ENCODE measurements at regions not wholly inside any gene's neighbourhood (a gene's known extent, or its start where the extent isn't known, plus 50 kb on each side); places are given as distances from the start of the nearest gene placed in this dataset.

GRCh38 chr1:244272471-244273261 is 179.0 kb downstream of the ADSS2 start:
- TF ChIP-seq, protein P1, sequence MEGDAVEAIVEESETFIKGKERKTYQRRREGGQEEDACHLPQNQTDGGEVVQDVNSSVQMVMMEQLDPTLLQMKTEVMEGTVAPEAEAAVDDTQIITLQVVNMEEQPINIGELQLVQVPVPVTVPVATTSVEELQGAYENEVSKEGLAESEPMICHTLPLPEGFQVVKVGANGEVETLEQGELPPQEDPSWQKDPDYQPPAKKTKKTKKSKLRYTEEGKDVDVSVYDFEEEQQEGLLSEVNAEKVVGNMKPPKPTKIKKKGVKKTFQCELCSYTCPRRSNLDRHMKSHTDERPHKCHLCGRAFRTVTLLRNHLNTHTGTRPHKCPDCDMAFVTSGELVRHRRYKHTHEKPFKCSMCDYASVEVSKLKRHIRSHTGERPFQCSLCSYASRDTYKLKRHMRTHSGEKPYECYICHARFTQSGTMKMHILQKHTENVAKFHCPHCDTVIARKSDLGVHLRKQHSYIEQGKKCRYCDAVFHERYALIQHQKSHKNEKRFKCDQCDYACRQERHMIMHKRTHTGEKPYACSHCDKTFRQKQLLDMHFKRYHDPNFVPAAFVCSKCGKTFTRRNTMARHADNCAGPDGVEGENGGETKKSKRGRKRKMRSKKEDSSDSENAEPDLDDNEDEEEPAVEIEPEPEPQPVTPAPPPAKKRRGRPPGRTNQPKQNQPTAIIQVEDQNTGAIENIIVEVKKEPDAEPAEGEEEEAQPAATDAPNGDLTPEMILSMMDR (IDR thresholded peaks at IDR 0.05; ENCODE audit: insufficient read depth, low read length, poor library complexity, severe bottlenecking) = peak; percentile 93
- H3K4me3 ChIP-seq (replicated peaks; ENCODE audit: low read depth, low read length) = no peak overlapping the region
- peak; percentile 32 for DNase-seq (ENCODE audit: extremely low read depth, insufficient read length)

GRCh38 chr1:244273262-244273844 is 178.4 kb downstream of the ADSS2 start:
- H3K36me3 ChIP-seq (ENCODE audit: control insufficient read depth, insufficient read depth, low read length) = no peaks in the 10 kb centered on the region
- DNase-seq (ENCODE audit: extremely low read depth, insufficient read length) = no peak
- no peak overlapping the region for H3K4me3 ChIP-seq (replicated peaks; ENCODE audit: low read depth, low read length)
- no peaks in the 10 kb centered on the region for H3K27me3 ChIP-seq (replicated peaks; ENCODE audit: control insufficient read depth, insufficient read depth, low read length)
- TF ChIP-seq, protein P1 (IDR thresholded peaks at IDR 0.05; ENCODE audit: insufficient read depth, low read length, poor library complexity, severe bottlenecking) = no peak

More at GRCh38 chr1:244272471-244273261, 179.0 kb downstream of the ADSS2 start:
- H3K36me3 ChIP-seq (ENCODE audit: control insufficient read depth, insufficient read depth, low read length) = no peaks in the 10 kb centered on the region
- no peaks in the 10 kb centered on the region for H3K27me3 ChIP-seq (replicated peaks; ENCODE audit: control insufficient read depth, insufficient read depth, low read length)

GRCh38 chr1:244273845-244274619 is 177.7 kb downstream of the ADSS2 start:
- TF ChIP-seq, protein P1 (IDR thresholded peaks at IDR 0.05; ENCODE audit: insufficient read depth, low read length, poor library complexity, severe bottlenecking) = no peak
- Histone ChIP-seq H3K36me3 (ENCODE audit: control insufficient read depth, insufficient read depth, low read length) (no peaks in the 10 kb centered on the region), H3K4me3 (replicated peaks; ENCODE audit: low read depth, low read length) (no peak overlapping the region), H3K27me3 (replicated peaks; ENCODE audit: control insufficient read depth, insufficient read depth, low read length) (no peaks in the 10 kb centered on the region)
- DNase-seq (ENCODE audit: extremely low read depth, insufficient read length) = no peak

DNA sequence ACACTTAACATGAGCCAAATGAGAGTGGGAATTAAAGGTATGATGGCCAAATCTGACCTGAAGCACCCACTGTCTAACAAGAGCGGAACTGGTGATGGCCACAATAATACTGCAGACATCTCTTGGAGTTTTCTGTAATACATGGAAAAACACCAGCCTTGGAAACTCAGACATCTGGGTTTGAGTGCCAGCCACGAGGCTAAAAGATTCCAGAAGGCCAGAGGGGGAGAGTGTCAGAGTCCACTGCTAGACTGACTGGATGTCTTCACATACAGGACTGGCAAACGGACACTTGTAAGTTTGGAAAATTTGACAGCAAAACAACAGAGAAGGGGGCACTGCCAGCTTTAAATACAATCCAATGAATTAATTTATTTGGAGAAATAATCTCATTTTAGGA is 175.1 kb downstream of the ADSS2 start:
- DNase-seq (ENCODE audit: extremely low read depth, insufficient read length) = no peak
- Histone ChIP-seq H3K27me3 (replicated peaks; ENCODE audit: control insufficient read depth, insufficient read depth, low read length) (no peaks in the 10 kb centered on the region), H3K36me3 (ENCODE audit: control insufficient read depth, insufficient read depth, low read length) (no peaks in the 10 kb centered on the region), H3K4me3 (replicated peaks; ENCODE audit: low read depth, low read length) (no peak overlapping the region)
- TF ChIP-seq, protein P1 (IDR thresholded peaks at IDR 0.05; ENCODE audit: insufficient read depth, low read length, poor library complexity, severe bottlenecking) = no peak

- DNase-seq (ENCODE audit: extremely low read depth, insufficient read length) = no peak
- H3K27me3 ChIP-seq (replicated peaks; ENCODE audit: control insufficient read depth, insufficient read depth, low read length) = no peaks in the 10 kb centered on the region
- no peaks in the 10 kb centered on the region for H3K36me3 ChIP-seq (ENCODE audit: control insufficient read depth, insufficient read depth, low read length)
- TF ChIP-seq, protein P1 (IDR thresholded peaks at IDR 0.05; ENCODE audit: insufficient read depth, low read length, poor library complexity, severe bottlenecking) = no peak
- no peak overlapping the region for H3K4me3 ChIP-seq (replicated peaks; ENCODE audit: low read depth, low read length)
Observed at GRCh38 chr1:244280201-244280600, 171.5 kb downstream of the ADSS2 start.
